ENCODE measurements at regions not wholly inside any gene's neighbourhood (a gene's known extent, or its start where the extent isn't known, plus 50 kb on each side); places are given as distances from the start of the nearest gene placed in this dataset.

GRCh38 chr2:187091664-187092063, 242.7 kb upstream of the ZSWIM2 start:
- no peak for TF ChIP-seq CTCF (IDR thresholded peaks at IDR 0.05; ENCODE audit: borderline replicate concordance, control extremely low read depth, extremely low read depth, insufficient read depth, missing control alignments)
- DNase-seq (ENCODE audit: low spot score) = no peak
- in situ Hi-C loops (cut with MboI; ENCODE audit: low sequenced_read_pairs, unreplicated experiment) = no loop called here

- no peak for TF ChIP-seq CTCF (IDR thresholded peaks at IDR 0.05; ENCODE audit: borderline replicate concordance, control extremely low read depth, extremely low read depth, insufficient read depth, missing control alignments)
- no peak for DNase-seq (ENCODE audit: low spot score)
- in situ Hi-C loops (cut with MboI; ENCODE audit: low sequenced_read_pairs, unreplicated experiment) = no loop called here
Observed at GRCh38 chr2:187084524-187084923, 235.6 kb upstream of the ZSWIM2 start.

- in situ Hi-C loops (cut with MboI; ENCODE audit: low sequenced_read_pairs, unreplicated experiment) = no loop called here
- no peak for DNase-seq (ENCODE audit: low spot score)
- TF ChIP-seq CTCF (IDR thresholded peaks at IDR 0.05; ENCODE audit: borderline replicate concordance, control extremely low read depth, extremely low read depth, insufficient read depth, missing control alignments) = no peak
Observed at GRCh38 chr2:187081461-187081860, 232.5 kb upstream of the ZSWIM2 start.

- no peak for TF ChIP-seq CTCF (IDR thresholded peaks at IDR 0.05; ENCODE audit: borderline replicate concordance, control extremely low read depth, extremely low read depth, insufficient read depth, missing control alignments)
- no peak for DNase-seq (ENCODE audit: low spot score)
- in situ Hi-C loops (cut with MboI; ENCODE audit: low sequenced_read_pairs, unreplicated experiment) = no loop called here
Observed at GRCh38 chr2:187079901-187080300, 230.9 kb upstream of the ZSWIM2 start.

- TF ChIP-seq CTCF (IDR thresholded peaks at IDR 0.05; ENCODE audit: borderline replicate concordance, control extremely low read depth, extremely low read depth, insufficient read depth, missing control alignments) = no peak
- in situ Hi-C loops (cut with MboI; ENCODE audit: low sequenced_read_pairs, unreplicated experiment) = no loop called here
- DNase-seq (ENCODE audit: low spot score) = no peak
Observed at GRCh38 chr2:187078297-187078696, 229.3 kb upstream of the ZSWIM2 start.

GRCh38 chr2:187075671-187076070, 226.7 kb upstream of the ZSWIM2 start:
- no peak for TF ChIP-seq CTCF (IDR thresholded peaks at IDR 0.05; ENCODE audit: borderline replicate concordance, control extremely low read depth, extremely low read depth, insufficient read depth, missing control alignments)
- DNase-seq (ENCODE audit: low spot score) = no peak
- in situ Hi-C loops (cut with MboI; ENCODE audit: low sequenced_read_pairs, unreplicated experiment) = no loop called here

- TF ChIP-seq CTCF (IDR thresholded peaks at IDR 0.05; ENCODE audit: borderline replicate concordance, control extremely low read depth, extremely low read depth, insufficient read depth, missing control alignments) = no peak
- in situ Hi-C loops (cut with MboI; ENCODE audit: low sequenced_read_pairs, unreplicated experiment) = no loop called here
- DNase-seq (ENCODE audit: low spot score) = no peak
Observed at GRCh38 chr2:187075199-187075635, 226.2 kb upstream of the ZSWIM2 start.

All from GM13976 (cell line).